H1 (cell line): ENCODE measurements at regions not wholly inside any gene's neighbourhood (a gene's known extent, or its start where the extent isn't known, plus 50 kb on each side); places are given as distances from the start of the nearest gene placed in this dataset.

Source experiments
- CTCF ChIA-PET: fragments of 300-600 bp; sonication (Branson Sonifier 250); formaldehyde crosslinking; loops from one replicate; lab custom pipeline; 2021; ENCODE audit not compliant: partially characterized antibody; lab: Charles Lee
- POLR2A ChIA-PET: fragments of 300-600 bp; sonication (Branson Sonifier 250); formaldehyde crosslinking; loops from one replicate; lab custom pipeline; 2021; ENCODE audit warnings: inconsistent platforms; ENCODE audit not compliant: partially characterized antibody; lab: Charles Lee
- DNase-seq, 2 experiments: peaks; one replicate each; pipeline versions ENCODE4 v3.0.0 to v3.0.0-alpha.2; 2010 to 2022; ENCODE audit warnings: low spot score in 2 of 2, low read depth in 1 of 2, mixed read lengths in 1 of 2
- FAIRE-seq: peaks from 2 replicates; lab custom pipeline; 2011; peaks lifted over from hg19 to GRCh38; lab: Jason Lieb, UNC
- H2AFZ ChIP-seq: 2 replicates; pipeline ENCODE4 v1.8.1; 2012; ENCODE audit warnings: low read length, inconsistent platforms
- H2AK5ac ChIP-seq: 2 replicates; pipeline ENCODE4 v1.6.1; 2013; ENCODE audit warnings: low read depth, low read length
- H2BK120ac ChIP-seq: replicated peaks from 2 replicates; pipeline ENCODE3; 2013; ENCODE audit warnings: low read depth, low read length, inconsistent platforms
- H2BK12ac ChIP-seq: 2 replicates; pipeline ENCODE4 v1.6.1; 2013; ENCODE audit warnings: low read depth, low read length
- H2BK15ac ChIP-seq: 2 replicates; pipeline ENCODE4 v1.6.1; 2013; ENCODE audit warnings: low read length
- H2BK20ac ChIP-seq: 2 replicates; pipeline ENCODE4 v1.6.1; 2013; ENCODE audit warnings: low read length
- H2BK5ac ChIP-seq: 2 replicates; pipeline ENCODE4 v1.6.1; 2013; ENCODE audit warnings: low read depth, low read length
- H3K14ac ChIP-seq: 2 replicates; pipeline ENCODE4 v1.6.1; 2013; ENCODE audit warnings: inconsistent platforms; ENCODE audit not compliant: insufficient read length
- H3K18ac ChIP-seq: 2 replicates; pipeline ENCODE4 v1.6.1; 2013; ENCODE audit warnings: low read length; ENCODE audit errors: extremely low read depth
- H3K23ac ChIP-seq: 2 replicates; pipeline ENCODE4 v1.6.1; 2013; ENCODE audit warnings: inconsistent platforms; ENCODE audit not compliant: insufficient read length
- H3K23me2 ChIP-seq: 2 replicates; pipeline ENCODE4 v1.6.1; 2013; ENCODE audit warnings: low read depth, low read length
- H3K27ac ChIP-seq: 2 replicates; pipeline ENCODE4 v1.6.1; 2011; ENCODE audit warnings: low read depth, low read length, inconsistent platforms
- H3K27me3 ChIP-seq, 4 experiments: replicated peaks in 1 of 4; 1 replicate in 1 of 4; 2 replicates in 3 of 4; pipeline versions ENCODE4 v1.6.1 to v1.8.1; 2011 to 2013; ENCODE audit warnings: low read length in 3 of 4, mild to moderate bottlenecking in 3 of 4, inconsistent platforms in 2 of 4, mixed read lengths in 2 of 4, moderate library complexity in 1 of 4; ENCODE audit not compliant: control insufficient read depth in 3 of 4, insufficient read depth in 3 of 4; ENCODE audit errors: extremely low read depth in 1 of 4
- H3K36me3 ChIP-seq, 4 experiments: 2 replicates each; pipeline versions ENCODE4 v1.6.1 to v1.8.1; 2011 to 2013; ENCODE audit warnings: mild to moderate bottlenecking in 4 of 4, low read length in 3 of 4, moderate library complexity in 2 of 4, control low read depth in 1 of 4, inconsistent platforms in 1 of 4; ENCODE audit not compliant: insufficient read depth in 4 of 4, control insufficient read depth in 2 of 4
- H3K4ac ChIP-seq: replicated peaks from 2 replicates; pipeline ENCODE3; 2013; ENCODE audit warnings: low read length, low read depth, mixed read lengths, inconsistent platforms; ENCODE audit not compliant: insufficient read length
- H3K4me1 ChIP-seq, 4 experiments: replicated peaks in 1 of 4; 1 replicate in 1 of 4; 2 replicates in 3 of 4; pipeline versions ENCODE4 v1.6.1 to v1.8.1; 2011 to 2013; ENCODE audit warnings: low read length in 3 of 4, inconsistent platforms in 2 of 4, mixed read lengths in 1 of 4; ENCODE audit not compliant: insufficient read depth in 4 of 4, control insufficient read depth in 3 of 4
- H3K4me2 ChIP-seq, 2 experiments: 2 replicates each; pipeline versions ENCODE4 v1.6.1 to v1.8.1; 2011 to 2013; ENCODE audit warnings: low read depth in 2 of 2, low read length in 2 of 2, control low read depth in 1 of 2, inconsistent platforms in 1 of 2, mild to moderate bottlenecking in 1 of 2; ENCODE audit not compliant: insufficient read depth in 1 of 2
- H3K4me3 ChIP-seq, 4 experiments: fragments of 200-600, 300-600 bp in 1 of 4; sonication (generic), shearing (Covaris generic), sonication (Bioruptor Twin) in 1 of 4; 2 replicates each; pipeline versions ENCODE4 v1.5.1 to v1.8.1; 2011 to 2016; ENCODE audit warnings: low read length in 4 of 4, low read depth in 3 of 4, control low read depth in 2 of 4, inconsistent platforms in 2 of 4, mild to moderate bottlenecking in 2 of 4, mixed read lengths in 1 of 4, moderate library complexity in 1 of 4; ENCODE audit not compliant: insufficient read depth in 2 of 4; ENCODE audit errors: extremely low read depth in 1 of 4
- H3K56ac ChIP-seq: replicated peaks from 2 replicates; pipeline ENCODE3; 2013; ENCODE audit warnings: low read depth, mild to moderate bottlenecking, mixed read lengths, low read length, inconsistent platforms; ENCODE audit not compliant: insufficient read length
- H3K79me1 ChIP-seq: 2 replicates; pipeline ENCODE4 v1.6.1; 2013; ENCODE audit warnings: low read depth, low read length, control low read depth
- H3K79me2 ChIP-seq, 2 experiments: 2 replicates each; pipeline versions ENCODE4 v1.6.1 to v1.8.1; 2012 to 2013; ENCODE audit warnings: low read length in 2 of 2, mild to moderate bottlenecking in 2 of 2, inconsistent platforms in 1 of 2; ENCODE audit not compliant: insufficient read depth in 2 of 2, control insufficient read depth in 1 of 2
- H3K9ac ChIP-seq, 4 experiments: replicated peaks in 1 of 4; 1 replicate in 1 of 4; 2 replicates in 3 of 4; pipeline versions ENCODE4 v1.6.1 to v1.8.1; 2011 to 2013; ENCODE audit warnings: low read depth in 3 of 4, low read length in 3 of 4, control low read depth in 2 of 4, mild to moderate bottlenecking in 2 of 4, moderate library complexity in 2 of 4, inconsistent platforms in 1 of 4; ENCODE audit errors: extremely low read depth in 1 of 4
- H3K9me3 ChIP-seq, 2 experiments: 2 replicates each; pipeline versions ENCODE4 v1.6.1 to v1.8.1; 2012 to 2013; ENCODE audit warnings: mild to moderate bottlenecking in 2 of 2, moderate library complexity in 2 of 2, control low read depth in 1 of 2, inconsistent platforms in 1 of 2, low read depth in 1 of 2, low read length in 1 of 2, mixed read lengths in 1 of 2; ENCODE audit not compliant: insufficient read depth in 2 of 2
- H4K20me1 ChIP-seq, 2 experiments: replicated peaks in 1 of 2; 2 replicates each; pipeline versions ENCODE3 to v1.8.1; 2011 to 2013; ENCODE audit warnings: inconsistent platforms in 2 of 2, low read length in 2 of 2, mild to moderate bottlenecking in 1 of 2; ENCODE audit not compliant: insufficient read depth in 2 of 2, control insufficient read depth in 1 of 2
- H4K5ac ChIP-seq: 2 replicates; pipeline ENCODE4 v1.6.1; 2013; ENCODE audit warnings: low read length, low read depth, mixed read lengths, inconsistent platforms; ENCODE audit not compliant: insufficient read length
- H4K8ac ChIP-seq: 2 replicates; pipeline ENCODE4 v1.8.0; 2013; ENCODE audit warnings: mild to moderate bottlenecking, moderate library complexity, low read length, inconsistent platforms; ENCODE audit not compliant: insufficient read depth; ENCODE audit errors: extremely low read depth
- H4K91ac ChIP-seq: replicated peaks from 2 replicates; pipeline ENCODE3; 2013; ENCODE audit warnings: low read length, mixed read lengths, inconsistent platforms; ENCODE audit not compliant: insufficient read length
- KDM1A ChIP-seq: fragments of 200-600, 300-600 bp; sonication (generic); IDR thresholded peaks from 2 replicates; pipeline ENCODE4 v1.7.1; 2016; ENCODE audit warnings: mild to moderate bottlenecking, low read length, borderline replicate concordance
- KDM5A ChIP-seq: fragments of 200-600 bp; IDR thresholded peaks from 2 replicates; pipeline ENCODE4 v1.7.1; 2012; ENCODE audit warnings: mild to moderate bottlenecking, low read length, inconsistent platforms, mixed read lengths
- TAF1 ChIP-seq: IDR thresholded peaks from 2 replicates; pipeline ENCODE4 v1.6.1; 2011; ENCODE audit warnings: mild to moderate bottlenecking, low read depth, low read length
- TAF7 ChIP-seq: optimal IDR thresholded peaks from 2 replicates; pipeline ENCODE3; 2011; ENCODE audit warnings: low read depth, mild to moderate bottlenecking, inconsistent platforms, low read length, moderate library complexity, borderline replicate concordance
- WGBS, 2 experiments: shearing (Covaris generic) in 1 of 2; methylation state at CpG; one replicate each; pipeline versions ENCODE4 v1.1.6 to v1.1.7; 2013 to 2015; ENCODE audit warnings: low lambda C conversion rate in 2 of 2, mixed read lengths in 2 of 2, inconsistent platforms in 1 of 2, low coverage in 1 of 2, missing lambda C conversion rate in 1 of 2; ENCODE audit not compliant: insufficient replicate concordance in 2 of 2, insufficient coverage in 1 of 2, insufficient read length in 1 of 2; ENCODE audit errors: extremely low coverage in 1 of 2, missing lambda C conversion rate in 1 of 2; 5-methylcytosine and 5-hydroxymethylcytosine counted together

DNA sequence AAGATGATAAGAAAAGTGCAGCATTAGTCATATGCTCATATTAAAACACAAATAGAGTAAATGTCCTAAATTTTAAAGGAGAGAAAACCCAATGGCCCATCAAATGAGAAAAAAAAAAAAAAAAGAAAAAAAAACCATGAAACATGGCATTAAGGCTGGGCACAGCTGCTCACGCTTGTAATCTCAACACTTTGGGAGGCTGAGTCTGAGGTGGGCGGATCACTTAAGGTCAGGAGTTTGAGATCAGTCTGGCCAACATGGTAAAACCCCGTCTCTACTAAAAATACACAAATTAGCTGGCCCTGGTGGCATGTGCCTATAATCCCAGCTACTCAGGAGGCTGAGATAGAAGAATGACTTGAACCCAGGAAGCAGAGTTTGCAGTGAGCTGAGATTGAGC, 515.5 kb upstream of the ANO3 start:
- no peak overlapping the region for H4K91ac ChIP-seq
- no peaks in the 10 kb centered on the region for H3K9me3 ChIP-seq
- no peak overlapping the region for H2AK5ac ChIP-seq
- no peak overlapping the region for H2BK120ac ChIP-seq
- no peaks in the 10 kb centered on the region for H3K79me2 ChIP-seq
- H4K20me1 ChIP-seq = no peaks in the 10 kb centered on the region
- H3K23me2 ChIP-seq = no peaks in the 10 kb centered on the region
- no peak overlapping the region for H3K9ac ChIP-seq
- TF ChIP-seq TAF1 (no peak), KDM5A (no peak), TAF7 (no peak), KDM1A (no peak)
- H2BK15ac ChIP-seq = no peak overlapping the region
- no peak overlapping the region for H3K18ac ChIP-seq
- H3K4me3 ChIP-seq = no peak overlapping the region
- DNase-seq (no peak), FAIRE-seq (no peak)
- H3K4me1 ChIP-seq = no peaks in the 10 kb centered on the region
- H3K79me1 ChIP-seq = no peaks in the 10 kb centered on the region
- H2BK20ac ChIP-seq = no peak overlapping the region
- CTCF ChIA-PET = no interaction called here
- H3K56ac ChIP-seq = no peak overlapping the region
- H3K23ac ChIP-seq = no peak overlapping the region
- no peaks in the 10 kb centered on the region for H3K36me3 ChIP-seq
- no peak overlapping the region for H3K4me2 ChIP-seq
- 92% methylated on average over 3 of the region's 3 CpGs; no CpG with 5 or more reads in 1 of the 2 experiments for WGBS, 2 experiments
- H2BK12ac ChIP-seq = no peak overlapping the region
- no peak overlapping the region for H3K27ac ChIP-seq
- POLR2A ChIA-PET = no interaction called here
- no peaks in the 10 kb centered on the region for H3K27me3 ChIP-seq
- H3K4ac ChIP-seq = no peak overlapping the region
- H2BK5ac ChIP-seq = no peak overlapping the region
- no peak overlapping the region for H4K8ac ChIP-seq
- H4K5ac ChIP-seq = no peak overlapping the region
- no peak overlapping the region for H2AFZ ChIP-seq
- H3K14ac ChIP-seq = no peak overlapping the region
